ENCODE measurements at regions not wholly inside any gene's neighbourhood (a gene's known extent, or its start where the extent isn't known, plus 50 kb on each side); places are given as distances from the start of the nearest gene placed in this dataset.

- no peaks in the 10 kb centered on the region for H3K27me3 ChIP-seq (replicated peaks; ENCODE audit: insufficient read depth, low read depth, low read length, poor library complexity)
- intact Hi-C loops (cut with micrococcal nuclease; ENCODE audit: unreplicated experiment), result no loop called here
- no peaks in the 10 kb centered on the region for H3K36me3 ChIP-seq (ENCODE audit: insufficient read depth, low read length, poor library complexity, severe bottlenecking)
- ChIA-PET CTCF (no interaction called here), POLR2A (ENCODE audit: low non-redundant PET) (no interaction called here)
- DNase-seq (ENCODE audit: low spot score), result no peak
- BruUV-seq (replicated peaks), result no TSS peak
- no peak for TF ChIP-seq EZH2 (IDR thresholded peaks at IDR 0.05; ENCODE audit: borderline replicate concordance, low read depth, low read length, poor library complexity, severe bottlenecking)
- TF ChIP-seq CTCF (conservative IDR thresholded peaks at IDR 0.05; ENCODE audit: low read depth, low read length), result no peak
- H3K27ac ChIP-seq (ENCODE audit: low read depth, low read length, poor library complexity, severe bottlenecking), result no peak overlapping the region
- H3K9me3 ChIP-seq (ENCODE audit: low read depth, low read length, poor library complexity, severe bottlenecking), result no peaks in the 10 kb centered on the region
- no peaks in the 10 kb centered on the region for H3K4me1 ChIP-seq (ENCODE audit: insufficient read depth, low read length, poor library complexity, severe bottlenecking)
- no peak overlapping the region for H3K4me3 ChIP-seq (ENCODE audit: low read depth, low read length, poor library complexity, severe bottlenecking)
Observed at GRCh38 chr13:90834700-90835099, 512.8 kb upstream of the MIR17HG start.

GRCh38 chr13:90835826-90836225 is 511.7 kb upstream of the MIR17HG start:
- no peaks in the 10 kb centered on the region for H3K9me3 ChIP-seq (ENCODE audit: low read depth, low read length, poor library complexity, severe bottlenecking)
- H3K27ac ChIP-seq (ENCODE audit: low read depth, low read length, poor library complexity, severe bottlenecking), result no peak overlapping the region
- TF ChIP-seq EZH2 (IDR thresholded peaks at IDR 0.05; ENCODE audit: borderline replicate concordance, low read depth, low read length, poor library complexity, severe bottlenecking), result no peak
- no peak for TF ChIP-seq CTCF (conservative IDR thresholded peaks at IDR 0.05; ENCODE audit: low read depth, low read length)
- H3K36me3 ChIP-seq (ENCODE audit: insufficient read depth, low read length, poor library complexity, severe bottlenecking), result no peaks in the 10 kb centered on the region
- H3K27me3 ChIP-seq (replicated peaks; ENCODE audit: insufficient read depth, low read depth, low read length, poor library complexity), result no peaks in the 10 kb centered on the region
- ChIA-PET CTCF (no interaction called here), POLR2A (ENCODE audit: low non-redundant PET) (no interaction called here)
- BruUV-seq (replicated peaks), result no TSS peak
- no peak overlapping the region for H3K4me3 ChIP-seq (ENCODE audit: low read depth, low read length, poor library complexity, severe bottlenecking)
- intact Hi-C loops (cut with micrococcal nuclease; ENCODE audit: unreplicated experiment), result no loop called here
- no peak for DNase-seq (ENCODE audit: low spot score)
- no peaks in the 10 kb centered on the region for H3K4me1 ChIP-seq (ENCODE audit: insufficient read depth, low read length, poor library complexity, severe bottlenecking)

- POLR2A ChIA-PET (ENCODE audit: low non-redundant PET), result no interaction called here
- DNase-seq (ENCODE audit: low spot score), result no peak
- no peak overlapping the region for H3K4me3 ChIP-seq (ENCODE audit: low read depth, low read length, poor library complexity, severe bottlenecking)
- no peaks in the 10 kb centered on the region for H3K9me3 ChIP-seq (ENCODE audit: low read depth, low read length, poor library complexity, severe bottlenecking)
- no TSS peak for BruUV-seq (replicated peaks)
- intact Hi-C loops (cut with micrococcal nuclease; ENCODE audit: unreplicated experiment), result no loop called here
- CTCF ChIA-PET, result no interaction called here
- H3K36me3 ChIP-seq (ENCODE audit: insufficient read depth, low read length, poor library complexity, severe bottlenecking), result no peaks in the 10 kb centered on the region
- H3K27me3 ChIP-seq (replicated peaks; ENCODE audit: insufficient read depth, low read depth, low read length, poor library complexity), result no peaks in the 10 kb centered on the region
- no peaks in the 10 kb centered on the region for H3K4me1 ChIP-seq (ENCODE audit: insufficient read depth, low read length, poor library complexity, severe bottlenecking)
- no peak for TF ChIP-seq CTCF (conservative IDR thresholded peaks at IDR 0.05; ENCODE audit: low read depth, low read length)
- no peak for TF ChIP-seq EZH2 (IDR thresholded peaks at IDR 0.05; ENCODE audit: borderline replicate concordance, low read depth, low read length, poor library complexity, severe bottlenecking)
- no peak overlapping the region for H3K27ac ChIP-seq (ENCODE audit: low read depth, low read length, poor library complexity, severe bottlenecking)
Observed at GRCh38 chr13:90838317-90838960, 509.0 kb upstream of the MIR17HG start.

Data from A673 (cell line).